ENCODE measurements at regions not wholly inside any gene's neighbourhood (a gene's known extent, or its start where the extent isn't known, plus 50 kb on each side); places are given as distances from the start of the nearest gene placed in this dataset.

GRCh38 chr7:124177891-124178290, 145.0 kb upstream of the TMEM229A start:
- Histone ChIP-seq H3K4me2 (ENCODE audit: insufficient read depth, low read length) (no peak overlapping the region), H4K20me1 (replicated peaks; ENCODE audit: control insufficient read depth, insufficient read depth, low read length) (no peaks in the 10 kb centered on the region), H2AFZ (ENCODE audit: low read depth, low read length) (no peak overlapping the region), H3K9me3 (replicated peaks; ENCODE audit: control insufficient read depth, insufficient read depth, low read depth, low read length) (no peaks in the 10 kb centered on the region; the same call in 1 of the 2 replicates), H3K27ac (ENCODE audit: extremely low read depth, low read depth, low read length) (no peak overlapping the region), H3K9ac (ENCODE audit: insufficient read depth in 1 of 2, low read depth in 2 of 2, low read length in 2 of 2) (no peak overlapping the region), H3K4me1 (replicated peaks in 1 of 2; ENCODE audit: control insufficient read depth in 2 of 2, insufficient read depth in 2 of 2, low read length in 2 of 2) (no peaks in the 10 kb centered on the region), H3K9me1 (ENCODE audit: control insufficient read depth, insufficient read depth, low read length) (no peaks in the 10 kb centered on the region), H3K36me3 (ENCODE audit: control insufficient read depth, insufficient read depth, low read length) (no peaks in the 10 kb centered on the region), H3K27me3 (ENCODE audit: control insufficient read depth in 2 of 2, insufficient read depth in 2 of 2, low read length in 2 of 2) (no peaks in the 10 kb centered on the region), H3K4me3 (no peak overlapping the region), H3K79me2 (ENCODE audit: control insufficient read depth, insufficient read depth, low read length) (no peaks in the 10 kb centered on the region)
- TF ChIP-seq NR1H2 (CRISPR knock-in tag; IDR thresholded peaks at IDR 0.05) (no peak), POU5F1 (IDR thresholded peaks at IDR 0.05; ENCODE audit: borderline replicate concordance, low read depth, low read length, partially characterized antibody) (no peak), KLF16 (IDR thresholded peaks at IDR 0.05) (no peak), HDAC8 (tag; IDR thresholded peaks at IDR 0.05) (no peak), ZC3H4 (CRISPR knock-in tag; IDR thresholded peaks at IDR 0.05; ENCODE audit: borderline replicate concordance) (no peak), CCAR2 (IDR thresholded peaks at IDR 0.05; ENCODE audit: low read depth, low read length) (no peak), ZNF212 (CRISPR knock-in tag; IDR thresholded peaks at IDR 0.05) (no peak), BRD4 (IDR thresholded peaks at IDR 0.05) (no peak), XRCC5 (IDR thresholded peaks at IDR 0.05; ENCODE audit: low read depth, low read length) (no peak), EP400 (IDR thresholded peaks at IDR 0.05) (no peak), PRPF4 (IDR thresholded peaks at IDR 0.05; ENCODE audit: insufficient read depth, low read depth, low read length, poor library complexity, severe bottlenecking) (no peak), ZNF518B (CRISPR knock-in tag; IDR thresholded peaks at IDR 0.05) (no peak), GABPB1 (CRISPR knock-in tag; IDR thresholded peaks at IDR 0.05) (no peak), MYBL2 (IDR thresholded peaks at IDR 0.05; ENCODE audit: low read depth) (no peak), MYBL2 (CRISPR knock-in tag; IDR thresholded peaks at IDR 0.05; ENCODE audit: borderline replicate concordance) (no peak), MAFF (IDR thresholded peaks at IDR 0.05; ENCODE audit: low read length) (no peak)
- in situ Hi-C loops (cut with MboI), result no loop called here
- ChIA-PET CTCF (ENCODE audit: low intra/inter-chr PET ratio) (no interaction called here), POLR2A (no interaction called here)
- DNase-seq (ENCODE audit: extremely low read depth in 1 of 4, low spot score in 3 of 4) (no peak), ATAC-seq (no peak), FAIRE-seq (no peak)
- no TSS peak for BruUV-seq (replicated peaks)
- intact Hi-C loops (cut with micrococcal nuclease), result no loop called here

Measured in K562 (cell line).